GM21825 (cell line): ENCODE measurements at regions not wholly inside any gene's neighbourhood (a gene's known extent, or its start where the extent isn't known, plus 50 kb on each side); places are given as distances from the start of the nearest gene placed in this dataset.

Experiments
- ATAC-seq: cut with Tn5 transposase; IDR thresholded peaks from one replicate; pipeline ENCODE4 v1.9.1; 2021; ENCODE audit warnings: mild to moderate bottlenecking, moderate library complexity; ENCODE audit not compliant: unreplicated experiment

- no peak for ATAC-seq
These were observed 477.5 kb upstream of the SPHKAP start for GRCh38 chr2:228658998-228659397.

GRCh38 chr2:228657807-228658402 lies 476.4 kb upstream of the SPHKAP start:
- no peak for ATAC-seq

- no peak for ATAC-seq
These were observed 473.8 kb upstream of the SPHKAP start for GRCh38 chr2:228655331-228655730.

DNA sequence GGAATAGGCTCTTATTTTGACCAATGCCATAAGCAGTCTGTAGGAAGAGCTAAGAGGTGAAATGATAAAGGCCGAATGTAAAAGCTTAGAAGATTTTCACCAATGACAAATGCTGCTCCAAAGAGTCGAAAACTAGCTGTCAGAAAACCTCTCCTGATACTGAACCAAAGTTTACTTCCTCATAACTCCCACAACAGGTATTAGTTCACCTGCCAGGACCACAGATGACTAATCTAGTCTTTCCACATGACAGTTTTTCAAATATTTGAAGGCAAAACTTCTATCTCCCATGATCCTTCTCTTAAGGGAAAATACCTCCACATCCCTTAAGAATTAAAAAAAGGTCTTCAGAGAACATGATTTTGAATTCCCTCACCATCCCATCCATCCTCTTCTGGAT lies 473.2 kb upstream of the SPHKAP start:
- no peak for ATAC-seq

DNA sequence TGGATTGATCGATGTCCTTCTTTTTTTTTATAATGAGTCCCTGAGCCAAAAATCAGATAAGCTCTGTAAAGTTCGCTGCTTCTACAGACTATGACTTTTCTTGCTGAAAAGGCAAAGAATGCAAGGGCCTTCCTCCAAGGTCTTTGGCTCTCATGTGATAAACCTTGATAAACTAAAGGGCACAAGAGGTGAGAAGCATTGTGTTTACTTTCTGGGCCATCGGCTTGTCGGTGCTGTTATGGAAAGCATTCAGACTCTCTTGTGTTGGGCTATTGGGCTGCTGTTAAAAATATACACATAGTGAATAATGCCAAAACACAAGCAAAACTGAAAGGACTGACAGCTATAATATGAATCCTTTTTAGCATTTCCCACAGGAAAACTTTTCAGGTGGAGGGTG lies 472.4 kb upstream of the SPHKAP start:
- no peak for ATAC-seq

DNA sequence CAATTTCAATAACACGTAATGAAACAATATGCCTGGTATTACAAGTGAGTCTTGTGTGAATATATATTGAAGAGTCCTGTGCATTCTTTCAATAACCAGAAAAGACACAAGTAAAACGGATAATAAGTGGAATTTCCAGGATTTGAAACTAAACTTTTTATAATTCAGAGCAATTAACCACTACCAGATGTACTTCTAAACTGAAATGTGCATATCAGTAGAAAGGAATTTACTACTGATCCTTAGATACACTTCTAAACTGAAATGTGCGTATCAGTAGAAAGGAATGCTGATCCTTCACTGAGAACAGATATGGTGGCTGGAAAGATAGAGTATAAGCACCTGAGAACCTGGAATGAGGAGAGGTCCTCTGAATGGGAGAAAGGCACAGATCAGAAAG lies 470.9 kb upstream of the SPHKAP start:
- no peak for ATAC-seq

- ATAC-seq, result no peak
These were observed 468.4 kb upstream of the SPHKAP start for GRCh38 chr2:228649876-228650275.

GRCh38 chr2:228649447-228649846 lies 468.0 kb upstream of the SPHKAP start:
- no peak for ATAC-seq

DNA sequence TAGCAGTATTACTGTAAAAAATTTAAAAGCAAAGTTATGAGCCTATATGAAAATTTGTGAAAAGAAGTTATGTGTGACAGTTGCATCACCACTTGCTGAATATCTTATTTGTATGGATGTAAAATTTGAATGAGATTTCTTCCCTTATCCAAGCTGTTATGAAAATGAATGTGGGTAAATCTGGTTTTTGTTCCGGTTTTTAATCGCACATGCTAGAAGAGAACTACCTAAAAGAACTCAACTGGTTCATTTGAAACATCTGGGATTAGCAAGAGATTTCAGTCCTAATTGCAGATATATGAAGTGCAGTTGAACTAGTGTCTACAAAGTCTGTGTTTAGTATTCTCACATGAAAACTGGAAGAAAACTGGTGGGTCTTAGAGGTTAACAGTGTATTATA lies 467.1 kb upstream of the SPHKAP start:
- ATAC-seq, result no peak

GRCh38 chr2:228646061-228646460 lies 464.6 kb upstream of the SPHKAP start:
- no peak for ATAC-seq

DNA sequence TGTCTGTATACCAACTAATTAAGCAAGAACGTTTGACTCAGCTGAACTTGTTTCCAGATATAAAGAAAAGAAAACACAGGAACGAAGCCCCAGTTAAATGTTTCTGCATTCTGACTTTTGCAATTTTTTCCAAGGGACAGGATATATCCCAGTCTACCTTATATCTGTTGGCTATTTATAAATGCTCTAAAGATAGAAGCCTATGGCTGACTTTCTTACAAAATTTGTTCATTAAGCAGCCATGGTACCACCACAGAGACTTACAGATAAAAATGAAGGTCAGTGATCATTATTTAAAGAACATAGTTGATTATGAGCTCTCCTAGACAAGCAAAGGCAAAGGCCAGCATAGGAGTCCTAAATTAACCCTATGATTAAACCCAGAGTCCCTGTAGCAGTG lies 462.7 kb upstream of the SPHKAP start:
- ATAC-seq, result no peak

DNA sequence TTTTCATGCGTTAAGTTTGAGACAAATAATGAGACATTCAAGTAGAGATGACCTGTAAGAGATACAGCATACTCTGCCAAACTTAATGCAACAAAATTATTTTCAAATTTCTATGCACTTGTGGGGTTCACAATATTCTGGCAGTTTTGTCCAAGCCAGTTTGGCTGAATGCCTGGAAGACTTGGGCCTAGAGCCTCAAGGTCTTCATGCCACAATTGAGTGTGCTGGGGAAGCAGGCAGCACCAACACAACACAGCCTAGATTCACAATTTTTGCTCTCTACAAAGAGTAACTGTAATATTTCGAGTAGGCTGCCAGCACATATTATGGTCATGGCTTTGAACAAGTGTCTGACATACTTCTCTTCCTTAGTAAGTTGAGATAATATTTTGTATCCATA lies 461.4 kb upstream of the SPHKAP start:
- no peak for ATAC-seq

DNA sequence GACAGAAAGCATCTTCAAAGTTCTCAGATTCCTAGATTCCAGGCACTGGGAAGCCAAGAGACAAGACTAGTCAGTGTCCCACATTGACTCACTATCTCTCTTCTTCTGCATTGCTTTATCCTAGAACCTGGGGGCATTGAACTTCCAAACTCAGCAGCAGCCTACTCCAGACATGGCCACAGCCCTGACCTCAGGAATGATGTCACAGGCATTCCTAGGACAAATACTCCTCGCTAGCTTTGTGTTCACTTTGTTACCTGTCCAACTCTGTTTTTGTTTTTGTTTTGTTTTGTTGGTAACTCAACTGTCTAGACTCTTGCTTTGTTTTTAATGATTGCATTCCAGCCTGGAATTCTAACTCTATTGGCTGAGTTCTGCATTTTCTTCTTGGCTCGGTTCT lies 449.3 kb upstream of the SPHKAP start:
- no peak for ATAC-seq

GRCh38 chr2:228629251-228629650 lies 447.8 kb upstream of the SPHKAP start:
- no peak for ATAC-seq

- ATAC-seq, result no peak
These were observed 447.2 kb upstream of the SPHKAP start for GRCh38 chr2:228628682-228629081.

- no peak for ATAC-seq
These were observed 446.0 kb upstream of the SPHKAP start for GRCh38 chr2:228627510-228627909.

GRCh38 chr2:228625481-228625880 lies 444.0 kb upstream of the SPHKAP start:
- ATAC-seq, result no peak

DNA sequence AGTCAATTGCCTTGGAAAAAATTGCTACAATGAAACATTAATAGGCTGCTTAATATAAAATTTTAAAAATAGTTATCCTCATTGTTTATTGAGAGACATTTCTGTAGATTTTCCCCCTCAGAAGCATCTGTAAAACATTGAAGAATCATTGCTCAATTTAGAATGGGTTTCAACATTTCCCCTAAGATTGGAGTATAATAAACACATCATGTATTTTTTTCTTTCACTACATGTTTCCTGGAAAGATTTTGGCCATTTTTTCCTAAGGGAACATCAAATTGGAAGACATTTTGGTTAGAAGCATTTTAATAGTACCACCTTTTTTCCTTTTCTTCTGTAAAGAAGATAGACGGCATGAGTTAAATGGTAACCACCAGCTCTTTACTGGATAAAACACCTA lies 443.2 kb upstream of the SPHKAP start:
- no peak for ATAC-seq

GRCh38 chr2:228615496-228615895 lies 434.0 kb upstream of the SPHKAP start:
- ATAC-seq, result no peak

GRCh38 chr2:228614741-228615140 lies 433.3 kb upstream of the SPHKAP start:
- ATAC-seq, result no peak

GRCh38 chr2:228613133-228613850 lies 431.8 kb upstream of the SPHKAP start:
- no peak for ATAC-seq

DNA sequence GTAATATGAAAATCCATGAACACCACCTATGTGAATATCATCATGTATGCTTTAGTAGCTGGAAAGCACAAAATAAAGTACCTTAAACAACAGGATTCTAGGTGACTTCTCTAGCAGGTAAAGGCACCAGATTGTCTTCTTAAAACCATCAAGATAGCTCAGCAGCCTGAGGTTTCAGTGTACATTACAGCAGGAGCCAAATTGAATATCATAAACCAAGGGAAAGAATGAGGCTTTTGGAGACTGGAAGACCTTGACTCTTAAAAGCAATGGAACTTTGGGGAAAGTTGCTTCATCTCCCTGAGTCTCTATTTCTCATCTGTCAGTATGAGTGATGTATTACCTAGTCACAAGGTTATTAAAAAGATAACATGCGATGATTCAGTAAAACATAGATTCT lies 429.7 kb upstream of the SPHKAP start:
- no peak for ATAC-seq

- ATAC-seq, result no peak
These were observed 420.8 kb upstream of the SPHKAP start for GRCh38 chr2:228602288-228602687.
